UCSD-AML1 (cell line): ENCODE measurements at regions not wholly inside any gene's neighbourhood (a gene's known extent, or its start where the extent isn't known, plus 50 kb on each side); places are given as distances from the start of the nearest gene placed in this dataset.
"Not testable (repeated sequence)": the region's sequence is repeated elsewhere in the genome, so short reads cannot be mapped to it uniquely, and the experiment has no call there.

Experiments used
- DNase-seq: peaks from one replicate; lab custom pipeline; 2025; ENCODE audit not compliant: unreplicated experiment; lab: John Stamatoyannopoulos, UW

DNA sequence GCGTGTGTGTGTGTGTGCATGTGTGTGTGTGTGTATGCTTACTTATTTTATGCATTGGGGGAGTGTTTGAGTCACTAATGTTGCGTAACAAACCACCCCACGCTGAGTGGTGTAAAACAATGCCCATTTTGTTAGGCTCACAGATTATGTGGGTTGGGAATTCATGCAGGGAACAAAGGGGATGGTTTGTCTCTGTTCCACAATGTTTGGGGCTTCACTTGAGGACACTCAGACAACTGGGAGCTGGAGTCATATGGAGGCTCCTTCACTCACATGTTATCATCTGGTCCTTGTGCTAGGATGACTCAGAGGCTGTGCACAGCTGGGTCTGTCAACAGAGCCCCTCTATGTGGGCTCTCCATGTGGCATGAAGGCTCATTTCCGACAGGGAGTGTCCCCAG, 51.3 kb upstream of the LARGE1 start:
- DNase-seq: no peak

DNA sequence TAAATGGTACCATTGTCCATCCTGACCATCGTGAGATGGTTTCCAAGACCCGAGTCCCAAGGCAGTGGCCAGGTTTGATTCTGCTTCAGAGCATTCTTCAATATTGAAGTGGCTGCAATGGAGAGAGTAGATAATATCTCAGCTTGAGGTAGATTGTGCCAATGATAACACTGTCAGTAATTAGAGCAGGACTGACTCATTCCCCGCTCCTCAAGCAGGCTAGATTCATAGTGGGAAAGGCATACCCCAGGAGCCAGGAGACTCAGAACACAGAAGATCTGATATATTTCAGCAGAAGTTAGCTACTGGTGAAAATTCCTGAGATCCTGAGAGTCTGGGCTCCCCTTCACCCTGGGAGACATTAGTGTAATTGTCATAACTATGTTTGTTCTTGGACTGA, 55.6 kb upstream of the LARGE1 start:
- no peak for DNase-seq

DNA sequence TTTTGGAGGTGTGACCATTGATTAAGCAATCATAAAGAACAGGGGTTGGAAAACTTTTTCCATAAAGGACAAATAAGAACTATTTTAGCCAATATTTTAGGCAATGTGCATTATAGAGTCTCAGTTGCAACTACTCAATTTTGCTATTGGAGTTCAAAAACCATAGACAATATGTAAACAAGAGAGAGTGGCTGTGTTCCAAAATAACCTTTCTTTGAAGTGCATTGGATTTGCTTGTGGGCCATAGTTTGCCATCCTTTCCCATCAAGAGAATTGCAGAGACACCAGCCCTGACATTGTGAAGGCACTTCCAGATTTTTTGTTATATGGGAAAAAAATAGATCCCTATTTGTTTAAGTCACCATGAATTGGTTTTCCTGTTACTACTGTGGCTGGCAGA, 63.3 kb upstream of the LARGE1 start:
- no peak for DNase-seq

DNA sequence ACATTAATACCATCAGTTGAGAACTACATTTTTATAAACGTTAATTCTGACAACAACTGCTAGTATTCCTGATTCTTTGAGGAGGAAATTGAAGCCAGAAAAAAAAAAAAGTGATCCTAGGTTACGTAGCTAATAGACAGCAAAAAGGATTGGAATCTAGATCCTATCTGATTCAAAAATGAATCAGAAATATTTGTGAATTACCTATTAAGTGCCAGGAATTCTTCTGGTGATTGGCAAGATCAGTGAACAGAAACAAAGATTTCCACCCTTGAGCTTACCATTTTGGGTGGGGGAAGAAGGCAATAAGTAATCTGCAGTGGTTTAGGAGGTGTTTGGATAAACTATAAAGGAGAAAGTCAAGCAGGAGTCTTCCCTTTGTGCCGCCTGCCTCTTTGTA, 63.9 kb upstream of the LARGE1 start:
- DNase-seq: no peak

DNA sequence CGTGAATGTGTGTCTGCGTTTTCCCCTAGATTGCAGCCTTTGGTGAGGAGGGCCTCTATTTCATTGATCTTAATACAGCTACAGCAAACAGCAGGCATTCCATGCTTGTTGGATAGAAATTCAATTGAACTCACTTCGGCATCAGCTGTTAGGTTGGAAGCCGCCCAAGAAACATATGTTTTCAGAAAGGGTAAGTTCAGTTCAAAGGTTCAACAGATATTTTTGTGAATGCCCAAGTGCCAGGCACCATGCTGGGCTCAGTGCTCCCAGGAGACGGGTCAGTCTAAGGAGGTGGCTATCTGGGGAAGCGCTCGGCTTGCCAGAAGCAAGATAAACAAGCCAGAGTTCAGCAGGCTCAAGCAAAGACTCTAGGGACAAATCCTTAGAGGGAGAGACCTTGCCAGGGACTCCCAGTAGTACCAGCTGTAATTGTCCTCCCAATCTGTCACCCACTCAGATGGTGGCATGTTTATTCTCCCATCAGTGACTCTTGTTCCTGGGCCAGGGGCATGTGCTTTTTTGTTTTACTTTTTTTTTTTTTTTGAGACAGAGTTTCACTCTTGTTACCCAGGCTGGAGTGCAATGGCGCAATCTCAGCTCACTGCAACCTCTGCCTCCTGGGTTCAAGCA, 64.5 kb upstream of the LARGE1 start:
- no peak for DNase-seq

DNA sequence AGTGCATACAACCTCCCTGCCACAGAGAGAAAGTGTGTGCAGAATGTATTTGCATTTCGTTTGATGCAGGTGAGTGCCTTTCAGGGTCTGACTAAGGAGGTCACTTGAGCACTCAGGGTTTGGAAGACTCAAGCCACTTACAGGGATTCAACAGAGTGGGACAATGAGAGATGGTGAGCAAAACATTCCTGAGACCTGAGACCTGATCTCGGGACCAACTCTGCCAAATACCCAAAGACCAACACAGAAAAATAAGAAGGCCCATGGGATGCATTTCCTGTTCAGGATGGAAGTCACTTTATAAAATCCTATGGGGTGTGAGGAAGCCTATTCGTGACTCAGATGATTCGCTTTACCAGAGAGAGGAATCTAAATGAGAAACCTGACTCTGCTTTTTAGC, 65.2 kb upstream of the LARGE1 start:
- no peak for DNase-seq

DNA sequence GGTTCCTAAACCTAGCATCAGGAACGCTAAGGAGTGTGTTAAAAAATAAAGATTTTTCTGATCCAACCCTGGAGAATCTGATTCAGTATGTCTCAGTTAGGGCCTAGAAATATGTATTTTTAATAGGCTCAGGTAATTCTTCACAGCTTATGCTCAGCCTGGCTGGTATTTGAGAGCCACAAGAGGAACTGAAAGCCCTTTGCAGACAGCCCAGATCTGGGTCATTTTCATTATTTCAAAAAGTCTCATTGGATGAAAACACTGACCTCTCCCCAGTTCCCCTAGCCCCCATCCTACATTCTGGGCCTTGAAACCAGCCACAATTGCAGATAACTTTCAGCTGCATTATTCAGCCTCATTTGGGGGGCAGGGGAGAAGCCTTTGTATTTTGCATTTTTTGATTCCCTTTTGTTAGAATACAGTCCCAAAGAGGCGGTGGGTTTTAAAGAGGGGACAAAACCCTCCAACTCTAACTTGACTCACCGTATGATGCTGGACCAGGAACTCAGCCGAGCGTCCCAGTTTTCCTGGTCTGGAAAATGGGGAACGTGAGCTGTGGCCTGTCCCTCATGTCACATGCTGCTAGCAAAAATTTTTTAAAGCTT, 66.0 kb upstream of the LARGE1 start:
- no peak for DNase-seq

DNA sequence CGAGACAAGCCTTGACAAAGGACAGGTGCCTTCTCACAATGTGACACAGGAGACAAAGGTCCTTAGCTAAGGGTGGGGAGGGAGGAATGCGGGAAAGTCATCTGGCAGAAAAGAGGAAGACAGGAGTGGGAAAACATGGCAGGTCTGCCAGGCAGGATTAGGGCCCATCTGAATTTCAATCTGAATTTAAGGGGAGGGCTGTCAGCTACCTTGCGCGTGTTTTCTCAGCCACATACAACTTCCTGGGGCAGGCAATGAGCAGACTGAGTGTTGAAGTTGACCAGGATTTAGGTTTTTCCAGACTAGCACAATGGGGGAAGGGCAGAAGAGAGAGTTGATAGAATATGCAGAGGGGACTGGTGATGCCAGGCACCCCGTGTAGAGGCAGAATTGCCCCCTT, 66.7 kb upstream of the LARGE1 start:
- no peak for DNase-seq

DNA sequence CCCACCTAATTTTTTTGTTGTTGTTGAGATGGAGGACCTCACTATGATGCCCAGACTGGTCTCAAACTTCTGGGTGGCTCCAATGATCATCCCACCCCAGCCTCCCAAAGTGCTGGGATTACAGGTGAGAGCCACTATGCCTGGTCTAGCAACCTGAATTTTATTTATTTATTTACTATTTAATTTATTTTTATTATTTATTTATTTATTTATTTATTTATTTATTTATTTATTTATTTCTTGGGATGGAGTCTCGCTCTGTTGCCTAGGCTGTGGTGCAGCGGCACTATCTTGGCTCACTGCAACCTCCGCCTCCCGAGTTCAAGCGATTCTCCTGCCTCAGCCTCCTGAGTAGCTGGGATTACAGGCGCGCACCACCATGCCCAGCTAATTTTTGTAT, 69.0 kb upstream of the LARGE1 start:
- DNase-seq: not testable (repeated sequence)

DNA sequence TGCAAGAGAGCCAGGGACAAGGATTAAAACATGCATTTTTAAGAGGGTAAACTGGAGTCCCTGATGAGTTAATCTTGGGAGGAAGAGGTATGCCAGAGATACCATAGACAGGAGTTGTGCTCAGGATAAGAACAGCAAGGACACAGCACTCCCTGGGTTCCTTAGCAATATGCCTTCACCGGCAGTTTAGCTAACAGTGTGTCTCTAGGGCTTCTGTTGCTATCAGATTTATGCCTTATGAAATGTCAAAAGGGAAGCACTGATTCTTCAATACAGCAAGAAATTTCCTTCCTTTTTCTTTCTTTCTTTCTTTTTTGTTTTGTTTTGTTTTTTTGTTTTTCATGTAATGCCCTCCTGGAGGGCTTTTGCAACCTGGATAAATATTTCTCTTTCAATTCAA, 71.3 kb upstream of the LARGE1 start:
- DNase-seq: no peak

DNA sequence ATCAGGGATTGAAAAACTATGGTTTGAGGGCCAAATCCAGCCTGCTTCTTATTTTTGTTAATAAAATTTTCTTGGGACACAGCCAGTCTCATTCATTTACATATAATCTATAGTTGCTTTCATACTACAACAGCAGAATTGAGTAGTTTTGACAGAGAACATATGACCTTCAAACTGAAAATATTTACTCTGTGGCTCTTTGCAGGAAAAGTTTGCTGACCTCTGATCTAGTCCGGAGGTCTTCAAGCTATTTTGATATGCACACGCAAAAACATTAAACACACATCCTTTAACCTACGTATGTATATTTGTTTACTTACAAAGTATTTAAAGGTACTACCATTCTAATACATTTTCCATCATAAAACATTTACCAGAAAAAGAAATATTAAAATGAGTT, 76.5 kb upstream of the LARGE1 start:
- DNase-seq: no peak

DNA sequence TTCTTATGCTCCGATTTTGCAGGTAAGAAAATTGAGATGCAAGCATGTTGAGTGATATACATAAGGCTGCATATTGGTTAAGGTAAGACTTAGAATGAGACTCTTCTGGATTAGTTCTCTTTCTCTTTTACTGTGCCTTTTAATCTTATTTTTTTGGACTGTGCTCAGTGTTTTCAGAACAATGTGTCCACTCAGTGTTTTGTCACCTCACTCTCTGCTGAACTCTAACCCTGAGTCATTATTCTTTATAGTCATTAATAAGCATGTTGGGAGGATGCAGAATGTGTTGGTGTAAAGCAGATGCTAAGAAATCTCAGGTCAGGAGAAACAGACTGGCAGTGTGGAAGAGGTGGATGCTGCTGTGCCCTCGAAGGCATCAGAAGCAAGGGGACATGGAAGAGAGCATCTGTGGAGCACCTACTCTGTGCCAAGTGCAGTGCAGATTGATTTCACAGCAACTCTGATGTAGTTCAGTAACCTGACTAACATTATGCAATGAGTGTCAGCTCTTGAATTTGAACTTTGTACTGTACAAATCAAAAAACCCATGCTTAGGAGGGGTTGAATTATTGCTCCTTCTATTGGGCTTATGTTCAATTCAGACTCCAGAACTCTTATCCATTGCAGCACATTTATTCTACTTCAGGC, 80.7 kb upstream of the LARGE1 start:
- DNase-seq: no peak

DNA sequence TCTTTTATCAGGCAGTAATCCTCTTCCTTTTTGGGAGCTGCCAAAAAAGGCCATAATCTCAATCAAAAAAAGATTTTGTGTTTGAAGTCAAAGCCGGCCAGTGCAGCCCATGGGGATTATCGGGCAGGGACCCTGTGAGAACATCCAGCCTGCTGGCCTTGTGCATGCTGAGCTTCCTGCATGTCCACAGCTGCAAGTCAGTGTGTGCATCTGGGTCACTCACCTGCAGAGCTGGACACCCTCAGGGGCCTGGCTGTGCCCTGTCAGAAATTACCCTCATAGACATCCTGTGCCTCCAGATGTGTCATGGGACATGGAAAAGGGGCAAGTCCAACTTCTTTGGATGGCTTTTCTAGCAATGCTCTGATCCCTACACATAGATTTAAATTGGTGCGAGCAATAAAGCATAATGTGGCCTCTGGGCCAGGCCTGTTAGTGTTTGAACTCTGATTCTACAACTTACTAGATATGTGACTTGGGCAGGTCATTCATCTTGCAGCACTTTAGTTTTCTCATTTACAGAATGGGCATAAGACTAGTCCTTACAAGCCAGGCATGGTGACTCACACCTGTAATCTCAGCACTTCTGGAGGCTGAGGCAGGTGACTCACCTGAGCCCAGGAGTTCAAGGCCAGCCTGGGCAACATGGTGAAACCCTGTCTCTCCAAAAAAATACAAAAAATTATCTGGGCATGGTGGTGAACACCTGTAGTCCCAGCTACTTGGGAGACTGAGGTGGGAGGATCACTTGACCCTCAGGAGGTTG, 81.6 kb upstream of the LARGE1 start:
- DNase-seq: no peak

DNA sequence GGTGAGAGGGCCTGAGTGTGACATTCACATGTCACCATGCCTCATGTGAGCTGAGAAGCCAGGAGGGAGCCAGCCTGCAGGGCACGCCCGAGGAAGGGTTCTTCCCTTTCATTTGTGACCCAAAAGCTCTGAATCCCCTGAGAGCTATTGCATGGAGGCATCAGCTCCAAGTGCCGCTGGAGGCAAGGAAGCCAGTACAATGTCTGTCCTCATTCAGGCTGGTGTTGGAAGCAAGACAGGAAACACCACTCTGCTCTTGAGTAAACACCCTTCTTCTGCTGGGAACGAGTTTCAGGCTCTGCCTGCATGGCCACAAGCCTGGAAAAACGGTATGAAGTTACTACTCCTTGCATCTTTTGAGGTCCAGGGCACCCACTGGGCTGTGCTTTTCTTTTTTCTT, 83.8 kb upstream of the LARGE1 start:
- DNase-seq: no peak

DNA sequence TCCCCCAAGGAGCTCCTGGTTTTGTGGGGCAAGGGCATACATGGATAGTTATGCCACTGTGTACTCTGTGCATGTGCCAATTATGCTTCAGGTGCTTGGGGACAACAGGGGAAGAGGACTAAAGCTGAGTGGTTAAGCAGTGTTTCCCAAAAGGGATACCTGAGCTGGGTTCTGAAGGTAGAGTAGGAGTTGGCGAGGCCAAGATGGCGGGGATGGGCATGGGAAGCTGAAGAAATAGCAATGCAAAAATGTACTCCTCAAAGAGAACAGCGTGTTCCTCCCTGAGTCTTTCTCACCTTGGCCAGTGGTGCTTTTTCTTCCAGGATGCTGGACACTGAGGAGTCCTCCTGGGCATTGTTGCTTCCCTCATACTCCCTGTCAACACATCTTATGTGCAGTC, 90.0 kb upstream of the LARGE1 start:
- DNase-seq: no peak

DNA sequence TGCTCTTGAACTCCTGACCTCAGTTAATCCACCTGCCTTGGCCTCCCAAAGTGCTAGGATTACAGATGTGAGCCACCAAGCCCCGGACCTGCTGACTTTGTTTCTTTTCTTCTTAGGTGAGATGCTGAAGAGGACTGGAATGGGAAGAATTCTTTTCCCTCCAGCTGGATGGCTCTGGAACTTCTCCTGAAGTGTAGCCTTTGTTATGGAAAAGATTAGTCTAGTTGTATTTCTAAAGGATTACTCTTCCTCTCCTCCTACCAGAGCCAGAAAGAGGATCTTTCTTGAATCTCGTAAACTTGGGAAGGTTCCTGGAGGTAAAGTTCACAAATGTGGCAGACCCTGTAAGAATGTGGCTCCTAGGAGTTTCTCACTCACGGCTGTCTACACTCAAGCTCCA, 95.4 kb upstream of the LARGE1 start:
- no peak for DNase-seq

DNA sequence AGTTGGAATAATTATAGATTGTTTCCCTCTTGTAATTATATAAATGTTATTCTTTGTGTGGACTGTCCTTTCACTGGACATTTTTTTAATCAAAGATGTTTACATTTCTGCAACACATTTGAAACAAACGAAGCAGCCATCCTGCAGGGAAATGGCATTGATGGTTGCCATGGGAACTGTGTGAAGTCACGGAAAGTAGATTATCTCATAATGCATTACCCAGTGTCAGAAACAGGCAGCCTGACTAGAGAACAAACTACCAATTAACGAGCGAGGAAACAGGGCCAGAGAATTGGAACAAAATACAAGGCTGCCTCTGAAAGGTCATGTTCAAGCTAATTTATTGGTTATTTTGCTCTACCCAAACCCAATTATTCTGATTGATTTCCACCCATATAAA, 96.9 kb upstream of the LARGE1 start:
- DNase-seq: no peak

DNA sequence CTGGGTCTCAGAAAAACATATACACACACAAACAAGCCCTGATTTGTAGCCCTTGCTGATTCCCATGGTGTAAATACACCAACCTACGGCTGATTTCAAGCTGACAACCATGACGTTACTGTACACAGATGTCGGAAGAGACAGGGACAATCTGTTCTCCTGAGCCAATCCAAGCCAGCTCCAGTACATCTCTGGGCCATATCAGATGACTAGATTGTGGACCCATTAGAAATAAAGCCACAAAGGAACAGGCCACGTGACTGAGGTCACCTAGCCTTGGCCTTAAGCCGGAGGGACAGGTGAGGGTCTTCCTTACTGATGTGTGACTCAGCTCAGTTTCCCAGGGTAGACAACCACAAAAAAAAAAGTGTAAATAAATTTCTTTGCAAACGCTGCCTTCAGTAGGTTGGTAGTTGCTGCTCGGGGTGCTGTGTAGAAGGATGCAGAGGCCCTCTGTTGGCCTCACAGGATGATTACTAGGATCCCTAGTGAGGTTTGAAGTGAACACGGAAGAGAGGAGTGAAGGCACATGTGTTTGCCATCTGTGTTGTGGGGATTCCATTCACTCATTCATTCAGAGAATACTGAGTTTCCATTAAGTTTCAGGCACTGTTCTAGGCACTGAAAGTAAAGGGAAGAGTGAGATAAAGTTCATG, 99.0 kb upstream of the LARGE1 start:
- DNase-seq: no peak

DNA sequence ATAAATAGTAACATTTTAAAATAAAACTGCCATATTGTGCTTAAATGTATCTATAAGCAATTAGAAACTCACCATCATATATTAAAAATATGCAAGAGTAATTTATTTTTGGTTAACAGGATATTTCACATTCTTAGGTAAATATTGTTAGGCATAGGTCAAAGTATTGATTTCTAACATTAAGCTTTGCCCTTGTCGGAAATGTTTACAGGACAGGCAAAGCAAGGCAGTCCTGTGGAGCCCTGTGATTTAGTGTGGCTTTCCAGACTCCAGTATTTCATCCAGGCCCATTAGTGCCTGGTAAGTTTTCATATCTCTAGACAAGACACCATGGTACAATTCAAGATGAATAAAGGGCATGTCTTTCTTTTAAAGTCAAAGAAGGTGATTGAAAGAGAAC, 114.9 kb upstream of the LARGE1 start:
- no peak for DNase-seq

DNA sequence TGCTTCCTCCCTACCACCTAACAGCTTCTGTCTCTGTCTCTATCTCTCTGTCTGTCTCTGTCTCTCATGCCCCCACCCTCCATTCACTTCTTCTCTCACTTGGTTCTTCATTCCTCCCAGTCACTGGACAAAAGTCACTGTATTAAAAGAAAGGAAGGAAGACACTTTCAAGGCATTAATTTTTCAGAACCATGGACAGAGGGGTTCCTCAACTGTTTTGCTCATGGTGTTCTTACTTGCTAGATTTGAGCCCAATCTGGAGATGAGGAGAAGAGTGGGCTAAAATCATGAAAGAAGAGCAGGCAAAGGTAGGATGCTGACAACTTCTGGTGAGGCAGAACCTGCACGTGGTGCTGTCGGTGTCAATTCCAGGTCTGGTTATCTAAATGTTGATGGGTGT, 116.7 kb upstream of the LARGE1 start:
- no peak for DNase-seq

DNA sequence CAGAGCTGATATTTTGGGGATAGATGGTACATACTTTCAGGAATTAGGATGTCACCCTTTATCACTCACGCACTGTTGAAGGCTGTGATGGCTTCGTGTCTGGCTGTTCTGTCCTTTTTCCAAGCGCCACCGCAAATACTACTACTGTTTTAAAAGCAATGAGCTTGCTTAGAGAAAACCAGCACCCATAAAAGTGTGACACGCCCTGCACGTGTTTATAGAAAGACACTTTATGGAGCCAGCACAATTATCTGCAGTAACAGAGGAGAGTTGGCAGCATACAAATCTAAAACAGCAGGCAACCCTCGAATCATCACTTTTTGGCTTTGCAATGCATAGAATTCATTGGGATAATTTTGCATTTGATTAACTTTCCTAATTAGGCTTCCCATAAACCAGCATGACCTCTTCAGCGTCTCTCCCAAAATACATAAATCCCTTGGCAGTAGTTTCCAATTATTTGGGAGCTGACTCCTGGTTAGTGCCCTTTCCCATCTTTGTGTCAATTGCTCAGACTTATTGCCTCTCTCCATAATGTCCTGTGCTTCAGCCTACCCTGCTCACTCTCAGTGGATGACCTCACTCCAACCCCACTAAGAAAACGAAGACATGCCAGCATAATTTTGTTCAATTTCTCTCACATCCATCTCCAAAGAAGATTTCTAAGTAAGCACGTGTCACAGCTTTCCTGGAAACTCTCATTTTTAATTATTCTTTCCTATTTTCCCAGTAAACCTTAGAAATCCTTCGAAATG, 118.7 kb upstream of the LARGE1 start:
- DNase-seq: no peak
